ENCODE measurements at regions not wholly inside any gene's neighbourhood (a gene's known extent, or its start where the extent isn't known, plus 50 kb on each side); places are given as distances from the start of the nearest gene placed in this dataset.

DNA sequence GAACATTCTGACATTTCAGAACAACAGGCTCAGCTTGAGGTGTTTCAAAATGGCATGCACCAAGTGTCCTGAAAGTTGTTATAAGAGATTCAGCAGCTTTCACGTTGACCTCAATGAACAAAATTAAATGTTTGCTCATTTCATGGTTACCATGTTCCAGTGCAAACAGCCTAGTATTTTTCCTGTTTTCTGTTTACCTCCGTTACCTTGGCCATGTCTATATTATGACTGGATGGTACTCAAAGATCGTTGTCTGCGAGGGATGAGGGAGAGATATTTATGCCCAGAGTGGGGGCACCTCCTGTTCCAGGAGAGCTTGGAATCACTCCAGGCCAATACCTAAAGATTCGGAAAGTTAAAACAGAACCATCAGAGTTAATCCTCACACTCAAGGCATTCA lies 83.8 kb upstream of the SASH1 start:
- TF ChIP-seq, protein P1, sequence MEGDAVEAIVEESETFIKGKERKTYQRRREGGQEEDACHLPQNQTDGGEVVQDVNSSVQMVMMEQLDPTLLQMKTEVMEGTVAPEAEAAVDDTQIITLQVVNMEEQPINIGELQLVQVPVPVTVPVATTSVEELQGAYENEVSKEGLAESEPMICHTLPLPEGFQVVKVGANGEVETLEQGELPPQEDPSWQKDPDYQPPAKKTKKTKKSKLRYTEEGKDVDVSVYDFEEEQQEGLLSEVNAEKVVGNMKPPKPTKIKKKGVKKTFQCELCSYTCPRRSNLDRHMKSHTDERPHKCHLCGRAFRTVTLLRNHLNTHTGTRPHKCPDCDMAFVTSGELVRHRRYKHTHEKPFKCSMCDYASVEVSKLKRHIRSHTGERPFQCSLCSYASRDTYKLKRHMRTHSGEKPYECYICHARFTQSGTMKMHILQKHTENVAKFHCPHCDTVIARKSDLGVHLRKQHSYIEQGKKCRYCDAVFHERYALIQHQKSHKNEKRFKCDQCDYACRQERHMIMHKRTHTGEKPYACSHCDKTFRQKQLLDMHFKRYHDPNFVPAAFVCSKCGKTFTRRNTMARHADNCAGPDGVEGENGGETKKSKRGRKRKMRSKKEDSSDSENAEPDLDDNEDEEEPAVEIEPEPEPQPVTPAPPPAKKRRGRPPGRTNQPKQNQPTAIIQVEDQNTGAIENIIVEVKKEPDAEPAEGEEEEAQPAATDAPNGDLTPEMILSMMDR (IDR thresholded peaks at IDR 0.05), result no peak
- TF ChIP-seq RNF2 (IDR thresholded peaks at IDR 0.05; ENCODE audit: borderline replicate concordance, low read depth), result no peak
- no peak for TF ChIP-seq ZFP36 (IDR thresholded peaks at IDR 0.05; ENCODE audit: borderline replicate concordance, partially characterized antibody)
